EH (cell line): ENCODE measurements at regions not wholly inside any gene's neighbourhood (a gene's known extent, or its start where the extent isn't known, plus 50 kb on each side); places are given as distances from the start of the nearest gene placed in this dataset.
"Not testable (repeated sequence)": the region's sequence is repeated elsewhere in the genome, so short reads cannot be mapped to it uniquely, and the experiment has no call there.

ENCODE experiments used
- DNase-seq: peaks from one replicate; pipeline ENCODE4 v3.0.0-alpha.2; 2015; ENCODE audit warnings: low read depth

GRCh38 chr3:106025151-106025722 lies 156.4 kb upstream of the CBLB start:
- peak; percentile 64 for DNase-seq

GRCh38 chr3:106029954-106030626 lies 161.3 kb upstream of the CBLB start:
- DNase-seq = no peak

GRCh38 chr3:106030627-106030963 lies 161.8 kb upstream of the CBLB start:
- DNase-seq = peak; percentile 47

DNA sequence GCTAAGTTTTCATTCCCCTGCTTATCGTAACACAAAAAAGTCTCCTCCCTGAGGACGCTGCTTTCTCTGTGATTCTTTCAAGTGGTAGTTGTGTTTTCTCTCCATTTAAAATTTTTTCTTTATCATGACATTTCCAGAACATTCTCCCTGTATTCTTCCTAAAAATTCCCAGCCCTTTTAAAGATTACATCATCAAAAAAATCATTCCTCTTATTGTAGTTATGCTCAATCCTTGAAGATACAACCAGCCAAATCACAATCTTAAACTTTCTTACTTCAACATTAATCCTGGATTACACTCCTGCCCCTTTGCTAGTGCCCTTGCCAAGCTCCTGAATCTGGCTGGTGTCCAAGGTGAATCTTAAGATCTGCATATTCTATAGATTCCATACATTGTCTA lies 163.7 kb upstream of the CBLB start:
- no peak for DNase-seq

DNA sequence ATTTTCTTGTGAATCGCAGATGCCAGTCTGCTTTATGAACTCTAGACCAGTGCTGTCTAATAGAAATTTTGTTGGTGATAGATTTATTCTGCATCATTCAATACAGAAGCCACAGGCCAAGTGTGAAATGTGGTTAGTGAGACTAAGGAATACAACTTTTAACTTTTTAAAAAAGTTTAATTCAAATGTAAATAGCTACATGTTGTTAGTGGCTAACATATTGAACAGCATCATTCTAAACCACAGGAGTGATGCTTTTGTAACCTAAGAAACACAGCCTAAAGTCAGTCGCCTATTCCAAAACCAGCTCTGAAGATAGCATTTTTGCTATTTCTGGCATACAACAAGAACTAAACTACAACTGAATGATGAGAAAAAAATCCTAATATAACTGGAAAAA lies 164.8 kb upstream of the CBLB start:
- DNase-seq = no peak

- no peak for DNase-seq
These were observed 165.5 kb upstream of the CBLB start for GRCh38 chr3:106034313-106034712.

DNA sequence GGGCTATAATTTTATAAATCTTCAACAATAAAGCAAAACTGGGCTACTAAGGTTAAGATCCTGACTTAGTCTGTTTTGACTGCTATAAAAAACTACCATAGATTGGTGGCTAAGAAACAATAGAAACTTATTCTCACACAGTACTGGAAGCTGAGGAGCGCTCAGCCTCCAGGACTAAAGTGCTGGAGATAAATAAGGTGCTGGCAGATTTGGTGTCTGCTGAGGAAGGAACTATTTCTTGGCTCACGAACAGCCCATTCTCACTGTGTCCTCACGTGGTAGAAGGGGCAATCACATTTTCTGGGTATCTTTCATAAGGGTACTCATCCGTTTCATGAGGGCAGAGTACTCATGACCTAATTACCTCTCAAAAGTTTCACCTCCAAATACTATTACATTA lies 166.8 kb upstream of the CBLB start:
- DNase-seq = no peak

- DNase-seq = no peak
These were observed 167.9 kb upstream of the CBLB start for GRCh38 chr3:106036696-106037095.

DNA sequence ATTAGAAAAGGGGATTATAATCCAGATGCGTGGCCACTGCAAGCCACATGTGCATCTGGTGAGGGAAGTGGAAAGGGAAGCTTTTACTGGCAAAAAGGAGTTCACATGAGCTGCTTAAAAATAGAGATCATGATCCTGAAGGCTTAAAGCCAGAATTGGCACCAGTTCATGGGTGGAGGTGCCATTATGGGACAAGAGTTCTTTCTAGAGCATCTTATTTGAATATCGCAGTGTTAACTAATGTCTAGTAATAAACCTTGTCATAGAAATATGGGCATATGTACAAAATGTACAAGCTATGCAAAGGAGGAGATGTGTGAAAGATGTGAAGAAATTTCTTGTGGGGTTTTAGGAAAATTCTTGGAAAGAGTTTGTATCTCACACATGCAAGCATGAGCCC lies 178.4 kb upstream of the CBLB start:
- DNase-seq = no peak

- peak; percentile 14 for DNase-seq
These were observed 180.2 kb upstream of the CBLB start for GRCh38 chr3:106048946-106049481.

DNA sequence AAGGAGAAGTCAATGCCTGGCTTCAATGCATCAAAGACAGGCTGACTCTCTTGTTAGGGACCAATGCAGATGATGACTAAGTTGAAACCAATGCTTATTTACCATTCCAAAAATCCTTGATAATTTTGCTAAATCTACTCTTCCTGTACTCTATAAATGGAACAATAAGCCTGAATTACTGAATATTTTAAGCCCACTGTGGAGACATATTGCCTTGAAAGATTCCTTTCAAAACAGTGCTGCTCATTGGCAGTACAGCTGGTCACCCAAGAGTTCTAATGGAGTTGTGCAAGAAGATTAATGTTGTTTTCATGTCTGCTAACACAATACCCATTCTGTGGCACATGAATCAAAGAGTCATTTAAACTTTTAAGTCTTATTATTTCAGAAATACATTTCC lies 181.0 kb upstream of the CBLB start:
- DNase-seq = peak; percentile 50

GRCh38 chr3:106056931-106057330 lies 188.1 kb upstream of the CBLB start:
- DNase-seq = no peak

- DNase-seq = no peak
These were observed 189.7 kb upstream of the CBLB start for GRCh38 chr3:106058475-106058874.

GRCh38 chr3:106059953-106060517 lies 191.2 kb upstream of the CBLB start:
- no peak for DNase-seq

DNA sequence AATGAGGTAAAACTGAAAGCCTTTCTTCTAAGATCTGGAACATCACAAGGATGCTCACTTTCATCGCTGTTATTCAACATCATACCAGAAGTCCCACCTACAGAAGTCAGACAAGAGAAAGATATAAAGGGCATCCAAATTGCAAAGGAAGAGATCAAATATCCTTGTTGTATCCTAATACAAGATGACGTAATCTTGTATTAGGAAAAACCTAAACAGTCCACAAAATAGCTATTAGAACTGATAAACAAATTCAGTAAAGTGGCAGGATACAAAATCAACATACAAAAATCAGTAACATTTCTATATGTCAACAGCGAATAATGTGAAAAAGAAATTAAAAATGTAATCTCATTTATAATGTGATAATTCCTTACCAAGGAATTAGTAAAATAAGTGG lies 195.1 kb upstream of the CBLB start:
- no peak for DNase-seq

GRCh38 chr3:106065831-106066230 lies 197.0 kb upstream of the CBLB start:
- DNase-seq = no peak

- DNase-seq = no peak
These were observed 198.9 kb upstream of the CBLB start for GRCh38 chr3:106067711-106068110.

- DNase-seq = no peak
These were observed 199.6 kb upstream of the CBLB start for GRCh38 chr3:106068381-106068780.

DNA sequence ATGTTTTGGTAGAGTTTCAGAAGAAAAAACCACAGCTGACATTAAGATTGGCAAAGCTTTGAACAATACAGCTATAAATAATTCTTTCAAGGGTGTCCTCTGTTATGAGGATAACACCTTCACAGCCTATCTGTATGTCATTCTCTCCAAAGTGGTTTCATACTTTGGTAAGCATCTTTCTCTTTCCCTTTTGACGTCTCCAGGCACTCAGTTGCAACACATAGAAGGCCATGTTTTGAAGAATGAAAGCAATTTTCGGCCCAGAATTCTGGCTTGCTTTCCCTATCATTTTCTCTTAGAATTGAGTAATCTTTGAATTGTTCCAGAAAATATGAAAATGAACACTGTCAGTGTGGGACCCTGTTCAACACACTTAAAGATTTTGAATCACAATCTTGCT lies 200.0 kb upstream of the CBLB start:
- DNase-seq = no peak

DNA sequence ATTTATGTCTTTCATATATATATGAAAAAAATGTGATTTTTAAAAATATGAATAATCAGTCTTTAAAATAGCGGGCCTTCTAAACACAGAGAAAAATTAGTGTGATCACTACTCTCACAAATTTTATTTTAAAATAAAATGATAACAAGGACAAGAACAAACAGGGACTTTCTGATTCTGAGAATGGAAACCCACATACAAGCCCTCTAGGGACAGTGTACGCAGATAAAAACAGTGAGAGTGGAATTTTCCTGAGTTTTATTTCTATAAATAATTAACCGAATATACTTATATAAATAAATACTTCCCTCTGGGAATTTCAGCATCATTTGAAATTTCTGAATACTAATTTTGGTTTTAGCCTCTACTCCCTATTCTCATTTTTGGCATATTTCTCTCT lies 201.4 kb upstream of the CBLB start:
- DNase-seq = no peak

- no peak for DNase-seq
These were observed 202.5 kb upstream of the CBLB start for GRCh38 chr3:106071306-106071705.

DNA sequence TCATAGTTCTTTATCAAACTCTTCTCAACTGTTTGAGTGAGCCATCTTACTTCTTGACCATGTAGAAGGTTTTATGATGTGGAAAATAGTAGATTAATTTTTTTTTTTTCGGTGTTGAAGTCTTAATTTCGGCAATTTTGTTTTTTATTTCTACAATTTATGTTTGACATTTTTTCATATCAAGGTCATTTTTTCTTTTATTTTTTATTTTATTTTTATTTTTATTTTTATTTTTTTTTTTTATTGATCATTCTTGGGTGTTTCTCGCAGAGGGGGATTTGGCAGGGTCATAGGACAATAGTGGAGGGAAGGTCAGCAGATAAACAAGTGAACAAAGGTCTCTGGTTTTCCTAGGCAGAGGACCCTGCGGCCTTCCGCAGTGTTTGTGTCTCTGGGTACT lies 203.8 kb upstream of the CBLB start:
- not testable (repeated sequence) for DNase-seq

- not testable (repeated sequence) for DNase-seq
These were observed 205.0 kb upstream of the CBLB start for GRCh38 chr3:106073806-106074205.

- DNase-seq = not testable (repeated sequence)
These were observed 206.9 kb upstream of the CBLB start for GRCh38 chr3:106075731-106076130.
